WTC11 (cell line): ENCODE measurements at regions not wholly inside any gene's neighbourhood (a gene's known extent, or its start where the extent isn't known, plus 50 kb on each side); places are given as distances from the start of the nearest gene placed in this dataset.

Experiments
- ATAC-seq: fragments of 200-7000 bp; cut with Tn5 transposase; 2 replicates; pipeline ENCODE4 v1.10.0; 2021; ENCODE audit warnings: mild to moderate bottlenecking, moderate library complexity
- CTCF ChIA-PET: fragments of 300-600 bp; sonication (Branson Sonifier 250); formaldehyde crosslinking; loops from one replicate; lab custom pipeline; 2021; ENCODE audit warnings: antibody characterized with exemption; lab: Charles Lee
- POLR2A ChIA-PET: fragments of 350-600 bp; sonication (Branson Sonifier 250); formaldehyde crosslinking; loops from one replicate; lab custom pipeline; 2021; ENCODE audit warnings: antibody characterized with exemption; lab: Charles Lee
- DNase-seq: peaks from one replicate; pipeline ENCODE4 v3.0.0; 2021; ENCODE audit warnings: low spot score
- H3K27ac Mint-ChIP-seq: 2 replicates; pipeline ENCODE4 v1.8.0; 2021; ENCODE audit warnings: mixed read lengths
- H3K27me3 Mint-ChIP-seq: 2 replicates; pipeline ENCODE4 v1.8.0; 2021; ENCODE audit warnings: low read depth, mild to moderate bottlenecking, moderate library complexity, mixed read lengths
- H3K36me3 Mint-ChIP-seq: 2 replicates; pipeline ENCODE4 v1.8.0; 2021; ENCODE audit warnings: mixed read lengths
- H3K4me1 Mint-ChIP-seq: 2 replicates; pipeline ENCODE4 v1.8.0; 2022; ENCODE audit warnings: mixed read lengths
- H3K4me3 Mint-ChIP-seq: 2 replicates; pipeline ENCODE4 v1.8.0; 2021; ENCODE audit warnings: mild to moderate bottlenecking, moderate library complexity, mixed read lengths
- H3K9me3 Mint-ChIP-seq: 2 replicates; pipeline ENCODE4 v1.8.0; 2021; ENCODE audit warnings: mixed read lengths
- E2F4 ChIP-seq: sonication (generic); formaldehyde crosslinking; IDR thresholded peaks from 2 replicates; pipeline ENCODE4 v1.8.1; 2022; ENCODE audit warnings: low read depth, mild to moderate bottlenecking, moderate library complexity, missing genetic modification reagents, borderline replicate concordance
- ESRRA ChIP-seq: sonication (generic); formaldehyde crosslinking; IDR thresholded peaks from 2 replicates; pipeline ENCODE4 v1.8.1; 2022; ENCODE audit warnings: mild to moderate bottlenecking, missing genetic modification reagents, borderline replicate concordance
- FOXJ3 ChIP-seq: sonication (generic); formaldehyde crosslinking; IDR thresholded peaks from 2 replicates; pipeline ENCODE4 v1.9.0; 2021; ENCODE audit warnings: missing genetic modification reagents, mild to moderate bottlenecking, borderline replicate concordance
- FOXK1 ChIP-seq: sonication (generic); formaldehyde crosslinking; IDR thresholded peaks from 2 replicates; pipeline ENCODE4 v1.8.0; 2022; ENCODE audit warnings: mild to moderate bottlenecking, moderate library complexity, missing genetic modification reagents
- FOXP1 ChIP-seq: sonication (generic); formaldehyde crosslinking; IDR thresholded peaks from 2 replicates; pipeline ENCODE4 v1.8.0; 2022; ENCODE audit warnings: missing genetic modification reagents, mild to moderate bottlenecking, moderate library complexity, borderline replicate concordance
- GTF2I ChIP-seq: fragments of 250-450 bp; sonication (Bioruptor Pico); conservative IDR thresholded peaks from 2 replicates; pipeline ENCODE4 v1.4.0; 2021; ENCODE audit warnings: mild to moderate bottlenecking
- JUN ChIP-seq: sonication (generic); formaldehyde crosslinking; IDR thresholded peaks from 2 replicates; pipeline ENCODE4 v1.8.0; 2023; ENCODE audit warnings: mild to moderate bottlenecking, missing genetic modification reagents
- NFATC4 ChIP-seq: fragments of 250-450 bp; sonication (Bioruptor Pico); IDR thresholded peaks from 2 replicates; pipeline ENCODE4 v1.9.0; 2021; ENCODE audit warnings: mild to moderate bottlenecking
- NR2C2 ChIP-seq: sonication (generic); formaldehyde crosslinking; IDR thresholded peaks from 2 replicates; pipeline ENCODE4 v1.8.0; 2022; ENCODE audit warnings: mild to moderate bottlenecking, missing genetic modification reagents
- OVOL2 ChIP-seq: fragments of 250-450 bp; sonication (Bioruptor Pico); IDR thresholded peaks from 2 replicates; pipeline ENCODE4 v1.9.0; 2021; ENCODE audit warnings: mild to moderate bottlenecking, borderline replicate concordance
- ZBTB21 ChIP-seq: sonication (generic); formaldehyde crosslinking; IDR thresholded peaks from 2 replicates; pipeline ENCODE4 v1.8.1; 2023; ENCODE audit warnings: mild to moderate bottlenecking, missing genetic modification reagents, borderline replicate concordance
- ZNF121 ChIP-seq: sonication (generic); formaldehyde crosslinking; IDR thresholded peaks from 2 replicates; pipeline ENCODE4 v1.8.0; 2023; ENCODE audit warnings: missing genetic modification reagents
- ZNF317 ChIP-seq: sonication (generic); formaldehyde crosslinking; IDR thresholded peaks from 2 replicates; pipeline ENCODE4 v1.8.1; 2023; ENCODE audit warnings: low read depth, mild to moderate bottlenecking, moderate library complexity, missing genetic modification reagents, borderline replicate concordance
- ZNF423 ChIP-seq: fragments of 250-450 bp; sonication (Bioruptor Pico); IDR thresholded peaks from 2 replicates; pipeline ENCODE4 v2.1.2; 2022; ENCODE audit warnings: mild to moderate bottlenecking, moderate library complexity
- TF ChIP-seq, protein P1 (sequence below): fragments of 250-450 bp; sonication (Bioruptor Pico); conservative IDR thresholded peaks from 2 replicates; pipeline ENCODE4 v1.9.0; 2021; ENCODE audit warnings: mild to moderate bottlenecking
- TF ChIP-seq, protein P2 (sequence below): sonication (generic); formaldehyde crosslinking; IDR thresholded peaks from 2 replicates; pipeline ENCODE4 v1.8.0; 2022; ENCODE audit warnings: mild to moderate bottlenecking, missing genetic modification reagents
- TF ChIP-seq, protein P3 (sequence below): fragments of 250-450 bp; sonication (Bioruptor Pico); IDR thresholded peaks from 2 replicates; pipeline ENCODE4 v1.9.0; 2021; ENCODE audit warnings: mild to moderate bottlenecking, borderline replicate concordance
- TF ChIP-seq, protein P4 (sequence below): sonication (generic); formaldehyde crosslinking; IDR thresholded peaks from 2 replicates; pipeline ENCODE4 v1.8.1; 2023; ENCODE audit warnings: mild to moderate bottlenecking, missing genetic modification reagents, moderate library complexity
- TF ChIP-seq, protein P5 (sequence below): sonication (generic); formaldehyde crosslinking; IDR thresholded peaks from 2 replicates; pipeline ENCODE4 v1.8.0; 2022; ENCODE audit warnings: missing genetic modification reagents

DNA sequence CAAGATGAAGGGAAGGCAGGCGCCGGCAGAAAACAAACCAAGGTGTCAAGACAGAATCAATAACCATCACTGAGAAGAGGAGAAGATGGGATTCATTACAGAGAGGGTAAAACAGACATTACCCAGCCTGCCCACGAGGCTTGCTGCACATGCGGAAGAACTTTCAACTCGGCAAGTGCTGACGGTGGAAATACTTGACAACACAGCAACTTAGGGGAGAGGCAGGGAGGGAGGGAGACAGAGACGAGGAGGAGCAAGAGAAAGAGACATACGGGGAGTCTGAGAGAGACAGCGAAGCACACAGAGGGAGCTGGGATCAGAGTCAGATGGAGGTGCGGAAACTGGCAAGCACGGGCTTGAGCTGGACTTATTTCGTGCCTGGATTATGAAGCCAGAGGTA, 129.3 kb upstream of the NECTIN1 start:
- Mint-ChIP-seq H3K4me1 (peaks cover 2% of the 10 kb centered on the region), H3K27me3 (peaks cover 14% of the 10 kb centered on the region), H3K9me3 (peaks cover 6% of the 10 kb centered on the region), H3K36me3 (peaks cover 3% of the 10 kb centered on the region), H3K4me3 (no peak overlapping the region), H3K27ac (no peak overlapping the region)
- ATAC-seq: no peak
- CTCF ChIA-PET: interaction anchor here (1.1 to 2.6 kb wide), 2 partner anchors 174 to 250 kb away, joined by 3 to 6 read pairs; no protein-coding TSS in a partner anchor
- DNase-seq: no peak
- POLR2A ChIA-PET: interaction anchor here (0.5 kb wide), 1 partner anchor 16 kb away, joined by 5 read pairs; no protein-coding TSS in a partner anchor
- TF ChIP-seq ESRRA: no peak
- no peak for TF ChIP-seq FOXJ3 (CRISPR knock-in tag)
- TF ChIP-seq, protein P1, sequence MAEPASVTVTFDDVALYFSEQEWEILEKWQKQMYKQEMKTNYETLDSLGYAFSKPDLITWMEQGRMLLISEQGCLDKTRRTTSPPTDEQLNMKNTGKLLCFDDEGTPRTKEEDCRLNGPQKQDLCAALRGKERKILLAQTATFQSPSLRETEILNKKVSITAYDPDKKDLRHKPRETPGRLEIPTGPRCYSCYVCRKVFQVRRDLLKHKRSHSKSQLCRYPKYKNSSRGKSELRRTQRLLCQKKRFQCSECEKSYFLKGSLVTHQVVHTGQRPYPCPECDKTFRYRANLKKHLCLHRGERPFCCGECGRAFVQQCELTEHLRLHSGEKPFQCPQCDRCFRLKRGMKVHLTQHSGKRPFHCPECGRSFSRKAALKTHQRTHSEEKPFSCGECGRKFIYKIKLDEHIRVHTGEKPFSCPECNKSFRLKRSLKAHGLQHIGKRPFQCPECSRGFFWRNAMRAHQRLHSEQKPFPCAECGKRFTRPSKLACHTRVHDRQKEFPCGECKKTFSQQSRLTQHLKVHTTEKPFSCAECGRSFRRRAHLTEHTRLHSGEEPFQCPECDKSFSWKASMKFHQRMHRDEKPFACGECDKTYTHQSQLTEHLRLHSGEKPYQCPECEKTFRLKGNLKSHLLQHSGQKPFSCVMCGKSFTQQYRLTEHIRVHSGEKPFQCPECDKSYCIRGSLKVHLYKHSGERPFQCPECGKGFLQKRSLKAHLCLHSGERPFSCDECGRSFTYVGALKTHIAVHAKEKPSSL (CRISPR knock-in tag): no peak

- no peak overlapping the region for H3K4me3 Mint-ChIP-seq
- no peak for ATAC-seq
- CTCF ChIA-PET: interaction anchor here (0.7 to 2.6 kb wide), 3 partner anchors 173 to 251 kb away, joined by 3 to 6 read pairs (median 3); no protein-coding TSS in a partner anchor
- peaks cover 6% of the 10 kb centered on the region for H3K4me1 Mint-ChIP-seq
- H3K27me3 Mint-ChIP-seq: peaks cover 12% of the 10 kb centered on the region
- TF ChIP-seq ZBTB21 (CRISPR knock-in tag) (no peak), ZNF317 (CRISPR knock-in tag) (no peak), E2F4 (CRISPR knock-in tag) (no peak), ZNF423 (CRISPR knock-in tag) (no peak), FOXK1 (no peak), FOXP1 (no peak), NFATC4 (CRISPR knock-in tag) (no peak)
- no peaks in the 10 kb centered on the region for H3K9me3 Mint-ChIP-seq
- no peaks in the 10 kb centered on the region for H3K36me3 Mint-ChIP-seq
- no peak overlapping the region for H3K27ac Mint-ChIP-seq
- no peak for DNase-seq
- POLR2A ChIA-PET: no interaction called here
Measured at GRCh38 chr11:119856681-119857485, 127.9 kb upstream of the NECTIN1 start.

DNA sequence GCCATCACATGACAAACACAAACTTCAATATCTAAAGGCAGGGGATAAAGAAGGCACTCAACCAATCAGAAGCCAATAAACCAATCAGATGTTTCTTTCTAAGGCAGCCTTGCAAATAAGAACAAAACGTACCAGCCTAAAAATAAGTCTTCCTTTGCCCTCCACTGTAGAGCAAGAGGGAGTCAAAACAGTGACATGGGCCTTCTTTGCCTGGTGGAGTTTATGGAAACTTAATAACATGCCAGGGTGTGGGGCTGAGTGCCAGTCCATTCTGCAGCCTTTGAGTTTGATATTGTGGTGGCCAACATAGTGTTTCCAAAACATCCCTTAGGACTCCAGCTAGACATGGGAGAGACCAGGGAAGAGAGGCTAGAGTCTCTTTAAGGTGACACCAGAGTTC, 126.1 kb upstream of the NECTIN1 start:
- H3K27me3 Mint-ChIP-seq: peaks cover 15% of the 10 kb centered on the region
- H3K36me3 Mint-ChIP-seq: no peaks in the 10 kb centered on the region
- peaks cover 6% of the 10 kb centered on the region for H3K4me1 Mint-ChIP-seq
- ChIA-PET POLR2A (no interaction called here), CTCF (no interaction called here)
- no peak overlapping the region for H3K27ac Mint-ChIP-seq
- no peak for ATAC-seq
- no peaks in the 10 kb centered on the region for H3K9me3 Mint-ChIP-seq
- no peak for DNase-seq
- H3K4me3 Mint-ChIP-seq: no peak overlapping the region
- TF ChIP-seq JUN (CRISPR knock-in tag): no peak
- TF ChIP-seq OVOL2: no peak
- TF ChIP-seq, protein P2, sequence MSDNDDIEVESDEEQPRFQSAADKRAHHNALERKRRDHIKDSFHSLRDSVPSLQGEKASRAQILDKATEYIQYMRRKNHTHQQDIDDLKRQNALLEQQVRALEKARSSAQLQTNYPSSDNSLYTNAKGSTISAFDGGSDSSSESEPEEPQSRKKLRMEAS (CRISPR knock-in tag): no peak
- TF ChIP-seq ZNF121 (CRISPR knock-in tag): no peak
- TF ChIP-seq, protein P3, sequence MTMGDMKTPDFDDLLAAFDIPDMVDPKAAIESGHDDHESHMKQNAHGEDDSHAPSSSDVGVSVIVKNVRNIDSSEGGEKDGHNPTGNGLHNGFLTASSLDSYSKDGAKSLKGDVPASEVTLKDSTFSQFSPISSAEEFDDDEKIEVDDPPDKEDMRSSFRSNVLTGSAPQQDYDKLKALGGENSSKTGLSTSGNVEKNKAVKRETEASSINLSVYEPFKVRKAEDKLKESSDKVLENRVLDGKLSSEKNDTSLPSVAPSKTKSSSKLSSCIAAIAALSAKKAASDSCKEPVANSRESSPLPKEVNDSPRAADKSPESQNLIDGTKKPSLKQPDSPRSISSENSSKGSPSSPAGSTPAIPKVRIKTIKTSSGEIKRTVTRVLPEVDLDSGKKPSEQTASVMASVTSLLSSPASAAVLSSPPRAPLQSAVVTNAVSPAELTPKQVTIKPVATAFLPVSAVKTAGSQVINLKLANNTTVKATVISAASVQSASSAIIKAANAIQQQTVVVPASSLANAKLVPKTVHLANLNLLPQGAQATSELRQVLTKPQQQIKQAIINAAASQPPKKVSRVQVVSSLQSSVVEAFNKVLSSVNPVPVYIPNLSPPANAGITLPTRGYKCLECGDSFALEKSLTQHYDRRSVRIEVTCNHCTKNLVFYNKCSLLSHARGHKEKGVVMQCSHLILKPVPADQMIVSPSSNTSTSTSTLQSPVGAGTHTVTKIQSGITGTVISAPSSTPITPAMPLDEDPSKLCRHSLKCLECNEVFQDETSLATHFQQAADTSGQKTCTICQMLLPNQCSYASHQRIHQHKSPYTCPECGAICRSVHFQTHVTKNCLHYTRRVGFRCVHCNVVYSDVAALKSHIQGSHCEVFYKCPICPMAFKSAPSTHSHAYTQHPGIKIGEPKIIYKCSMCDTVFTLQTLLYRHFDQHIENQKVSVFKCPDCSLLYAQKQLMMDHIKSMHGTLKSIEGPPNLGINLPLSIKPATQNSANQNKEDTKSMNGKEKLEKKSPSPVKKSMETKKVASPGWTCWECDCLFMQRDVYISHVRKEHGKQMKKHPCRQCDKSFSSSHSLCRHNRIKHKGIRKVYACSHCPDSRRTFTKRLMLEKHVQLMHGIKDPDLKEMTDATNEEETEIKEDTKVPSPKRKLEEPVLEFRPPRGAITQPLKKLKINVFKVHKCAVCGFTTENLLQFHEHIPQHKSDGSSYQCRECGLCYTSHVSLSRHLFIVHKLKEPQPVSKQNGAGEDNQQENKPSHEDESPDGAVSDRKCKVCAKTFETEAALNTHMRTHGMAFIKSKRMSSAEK (CRISPR knock-in tag): no peak
- TF ChIP-seq GTF2I: no peak
- TF ChIP-seq, protein P4, sequence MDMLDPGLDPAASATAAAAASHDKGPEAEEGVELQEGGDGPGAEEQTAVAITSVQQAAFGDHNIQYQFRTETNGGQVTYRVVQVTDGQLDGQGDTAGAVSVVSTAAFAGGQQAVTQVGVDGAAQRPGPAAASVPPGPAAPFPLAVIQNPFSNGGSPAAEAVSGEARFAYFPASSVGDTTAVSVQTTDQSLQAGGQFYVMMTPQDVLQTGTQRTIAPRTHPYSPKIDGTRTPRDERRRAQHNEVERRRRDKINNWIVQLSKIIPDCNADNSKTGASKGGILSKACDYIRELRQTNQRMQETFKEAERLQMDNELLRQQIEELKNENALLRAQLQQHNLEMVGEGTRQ (CRISPR knock-in tag): no peak
- TF ChIP-seq NR2C2: no peak
- TF ChIP-seq ZNF317 (CRISPR knock-in tag): no peak
- TF ChIP-seq, protein P5, sequence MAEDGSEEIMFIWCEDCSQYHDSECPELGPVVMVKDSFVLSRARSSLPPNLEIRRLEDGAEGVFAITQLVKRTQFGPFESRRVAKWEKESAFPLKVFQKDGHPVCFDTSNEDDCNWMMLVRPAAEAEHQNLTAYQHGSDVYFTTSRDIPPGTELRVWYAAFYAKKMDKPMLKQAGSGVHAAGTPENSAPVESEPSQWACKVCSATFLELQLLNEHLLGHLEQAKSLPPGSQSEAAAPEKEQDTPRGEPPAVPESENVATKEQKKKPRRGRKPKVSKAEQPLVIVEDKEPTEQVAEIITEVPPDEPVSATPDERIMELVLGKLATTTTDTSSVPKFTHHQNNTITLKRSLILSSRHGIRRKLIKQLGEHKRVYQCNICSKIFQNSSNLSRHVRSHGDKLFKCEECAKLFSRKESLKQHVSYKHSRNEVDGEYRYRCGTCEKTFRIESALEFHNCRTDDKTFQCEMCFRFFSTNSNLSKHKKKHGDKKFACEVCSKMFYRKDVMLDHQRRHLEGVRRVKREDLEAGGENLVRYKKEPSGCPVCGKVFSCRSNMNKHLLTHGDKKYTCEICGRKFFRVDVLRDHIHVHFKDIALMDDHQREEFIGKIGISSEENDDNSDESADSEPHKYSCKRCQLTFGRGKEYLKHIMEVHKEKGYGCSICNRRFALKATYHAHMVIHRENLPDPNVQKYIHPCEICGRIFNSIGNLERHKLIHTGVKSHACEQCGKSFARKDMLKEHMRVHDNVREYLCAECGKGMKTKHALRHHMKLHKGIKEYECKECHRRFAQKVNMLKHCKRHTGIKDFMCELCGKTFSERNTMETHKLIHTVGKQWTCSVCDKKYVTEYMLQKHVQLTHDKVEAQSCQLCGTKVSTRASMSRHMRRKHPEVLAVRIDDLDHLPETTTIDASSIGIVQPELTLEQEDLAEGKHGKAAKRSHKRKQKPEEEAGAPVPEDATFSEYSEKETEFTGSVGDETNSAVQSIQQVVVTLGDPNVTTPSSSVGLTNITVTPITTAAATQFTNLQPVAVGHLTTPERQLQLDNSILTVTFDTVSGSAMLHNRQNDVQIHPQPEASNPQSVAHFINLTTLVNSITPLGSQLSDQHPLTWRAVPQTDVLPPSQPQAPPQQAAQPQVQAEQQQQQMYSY (CRISPR knock-in tag): no peak
